SK-N-SH treated with all-trans-retinoic acid at 6 μM for 48 hours (cell line): ENCODE measurements at regions not wholly inside any gene's neighbourhood (a gene's known extent, or its start where the extent isn't known, plus 50 kb on each side); places are given as distances from the start of the nearest gene placed in this dataset.
A peak's percentile ranks its signal among the peaks of the same experiment; 100 is the strongest.

Experiments
- ATAC-seq: fragments of 200-7000 bp; cut with Tn5 transposase; 3 replicates; pipeline ENCODE4 v1.9.1; 2020; ENCODE audit warnings: mild to moderate bottlenecking, moderate library complexity
- ARNTL ChIP-seq: fragments of 450-650 bp; formaldehyde crosslinking; IDR thresholded peaks from 2 replicates; pipeline ENCODE4 v1.5.0; 2020; ENCODE audit warnings: low read depth, mild to moderate bottlenecking, moderate library complexity, borderline replicate concordance
- BACH2 ChIP-seq: fragments of 250-450 bp; sonication (Bioruptor Pico); IDR thresholded peaks from 2 replicates; pipeline ENCODE4 v1.9.0; 2021; ENCODE audit warnings: mild to moderate bottlenecking, borderline replicate concordance
- CSDC2 ChIP-seq: fragments of 250-450 bp; sonication (Bioruptor Pico); IDR thresholded peaks from 2 replicates; pipeline ENCODE4 v1.5.0; 2020; ENCODE audit warnings: mild to moderate bottlenecking, moderate library complexity
- ESRRG ChIP-seq: fragments of 250-450 bp; sonication (Bioruptor Pico); IDR thresholded peaks from 2 replicates; pipeline ENCODE4 v1.6.1; 2021; ENCODE audit warnings: mild to moderate bottlenecking
- GLIS3 ChIP-seq: fragments of 250-450 bp; sonication (Bioruptor Pico); IDR thresholded peaks from 2 replicates; pipeline ENCODE4 v1.5.0; 2020; ENCODE audit warnings: mild to moderate bottlenecking, moderate library complexity
- OSR1 ChIP-seq: fragments of 250-450 bp; sonication (Bioruptor Pico); IDR thresholded peaks from 2 replicates; pipeline ENCODE4 v1.8.0; 2022; ENCODE audit warnings: moderate library complexity, mild to moderate bottlenecking, inconsistent platforms
- PPARA ChIP-seq: fragments of 250-450 bp; sonication (Bioruptor Pico); IDR thresholded peaks from 2 replicates; pipeline ENCODE4 v1.5.0; 2020; ENCODE audit warnings: mild to moderate bottlenecking, borderline replicate concordance
- RARB ChIP-seq: fragments of 250-450 bp; sonication (Bioruptor Pico); IDR thresholded peaks from 2 replicates; pipeline ENCODE4 v1.8.0; 2021; ENCODE audit warnings: mild to moderate bottlenecking, moderate library complexity
- SNAI2 ChIP-seq: fragments of 250-450 bp; sonication (Bioruptor Pico); IDR thresholded peaks from 2 replicates; pipeline ENCODE4 v1.5.0; 2020; ENCODE audit warnings: mild to moderate bottlenecking, moderate library complexity
- TOX ChIP-seq: fragments of 250-450 bp; sonication (Bioruptor Pico); IDR thresholded peaks from 2 replicates; pipeline ENCODE4 v1.8.0; 2021; ENCODE audit warnings: mild to moderate bottlenecking, moderate library complexity, borderline replicate concordance
- ZC3H10 ChIP-seq: fragments of 250-450 bp; sonication (Bioruptor Pico); IDR thresholded peaks from 2 replicates; pipeline ENCODE4 v1.5.1; 2021; ENCODE audit warnings: mild to moderate bottlenecking, moderate library complexity
- ZFP3 ChIP-seq: fragments of 250-450 bp; sonication (Bioruptor Pico); IDR thresholded peaks from 2 replicates; pipeline ENCODE4 v1.5.0; 2020; ENCODE audit warnings: mild to moderate bottlenecking, moderate library complexity
- ZFP30 ChIP-seq: fragments of 450-650 bp; formaldehyde crosslinking; IDR thresholded peaks from 2 replicates; pipeline ENCODE4 v1.5.0; 2022; ENCODE audit warnings: mild to moderate bottlenecking, moderate library complexity
- ZNF70 ChIP-seq: fragments of 450-650 bp; formaldehyde crosslinking; IDR thresholded peaks from 2 replicates; pipeline ENCODE4 v1.5.0; 2020; ENCODE audit warnings: mild to moderate bottlenecking, moderate library complexity
- ZNF8 ChIP-seq: fragments of 450-650 bp; formaldehyde crosslinking; IDR thresholded peaks from 2 replicates; pipeline ENCODE4 v1.5.0; 2020; ENCODE audit warnings: mild to moderate bottlenecking, moderate library complexity
- TF ChIP-seq, protein P1 (sequence below): fragments of 250-450 bp; sonication (Bioruptor Pico); IDR thresholded peaks from 2 replicates; pipeline ENCODE4 v1.8.0; 2020; ENCODE audit warnings: mild to moderate bottlenecking, moderate library complexity, borderline replicate concordance
- TF ChIP-seq, protein P2 (sequence below): fragments of 250-450 bp; sonication (Bioruptor Pico); IDR thresholded peaks from 2 replicates; pipeline ENCODE4 v1.5.0; 2020; ENCODE audit warnings: mild to moderate bottlenecking, moderate library complexity
- TF ChIP-seq, protein P3 (sequence below): fragments of 250-450 bp; sonication (Bioruptor Pico); IDR thresholded peaks from 2 replicates; pipeline ENCODE4 v1.5.1; 2020; ENCODE audit warnings: low read depth, mild to moderate bottlenecking, moderate library complexity
- TF ChIP-seq, protein P4 (sequence below): fragments of 250-450 bp; sonication (Bioruptor Pico); IDR thresholded peaks from 2 replicates; pipeline ENCODE4 v1.5.1; 2021; ENCODE audit warnings: mild to moderate bottlenecking, moderate library complexity
- TF ChIP-seq, protein P5 (sequence below): fragments of 250-450 bp; sonication (Bioruptor Pico); IDR thresholded peaks from 2 replicates; pipeline ENCODE4 v1.8.0; 2021; ENCODE audit warnings: low read depth, mild to moderate bottlenecking, moderate library complexity, borderline replicate concordance

DNA sequence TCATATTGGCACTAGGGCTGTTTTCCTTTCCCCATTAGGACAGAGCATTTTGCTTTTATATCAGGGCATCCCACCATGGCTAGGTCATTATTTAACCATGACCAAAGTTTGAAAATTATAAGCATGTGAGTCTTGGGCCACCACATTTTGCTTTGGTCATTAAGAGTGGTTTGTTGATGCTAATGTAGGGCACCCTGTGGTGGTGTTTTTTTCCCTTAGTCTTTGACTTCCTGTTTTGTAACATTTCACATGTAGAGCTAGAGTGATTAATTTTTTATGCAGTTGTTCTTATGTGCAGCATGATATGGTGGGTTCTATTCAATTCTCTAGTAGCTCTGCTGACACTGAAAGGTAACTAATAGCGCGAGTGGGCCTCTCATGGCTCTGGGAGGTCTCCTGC lies 249.6 kb upstream of the ROBO1 start (continued):
- TF ChIP-seq, protein P1, sequence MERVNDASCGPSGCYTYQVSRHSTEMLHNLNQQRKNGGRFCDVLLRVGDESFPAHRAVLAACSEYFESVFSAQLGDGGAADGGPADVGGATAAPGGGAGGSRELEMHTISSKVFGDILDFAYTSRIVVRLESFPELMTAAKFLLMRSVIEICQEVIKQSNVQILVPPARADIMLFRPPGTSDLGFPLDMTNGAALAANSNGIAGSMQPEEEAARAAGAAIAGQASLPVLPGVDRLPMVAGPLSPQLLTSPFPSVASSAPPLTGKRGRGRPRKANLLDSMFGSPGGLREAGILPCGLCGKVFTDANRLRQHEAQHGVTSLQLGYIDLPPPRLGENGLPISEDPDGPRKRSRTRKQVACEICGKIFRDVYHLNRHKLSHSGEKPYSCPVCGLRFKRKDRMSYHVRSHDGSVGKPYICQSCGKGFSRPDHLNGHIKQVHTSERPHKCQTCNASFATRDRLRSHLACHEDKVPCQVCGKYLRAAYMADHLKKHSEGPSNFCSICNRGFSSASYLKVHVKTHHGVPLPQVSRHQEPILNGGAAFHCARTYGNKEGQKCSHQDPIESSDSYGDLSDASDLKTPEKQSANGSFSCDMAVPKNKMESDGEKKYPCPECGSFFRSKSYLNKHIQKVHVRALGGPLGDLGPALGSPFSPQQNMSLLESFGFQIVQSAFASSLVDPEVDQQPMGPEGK (CRISPR knock-in tag), result no peak
- TF ChIP-seq, all 23 proteins: peak for 0

DNA sequence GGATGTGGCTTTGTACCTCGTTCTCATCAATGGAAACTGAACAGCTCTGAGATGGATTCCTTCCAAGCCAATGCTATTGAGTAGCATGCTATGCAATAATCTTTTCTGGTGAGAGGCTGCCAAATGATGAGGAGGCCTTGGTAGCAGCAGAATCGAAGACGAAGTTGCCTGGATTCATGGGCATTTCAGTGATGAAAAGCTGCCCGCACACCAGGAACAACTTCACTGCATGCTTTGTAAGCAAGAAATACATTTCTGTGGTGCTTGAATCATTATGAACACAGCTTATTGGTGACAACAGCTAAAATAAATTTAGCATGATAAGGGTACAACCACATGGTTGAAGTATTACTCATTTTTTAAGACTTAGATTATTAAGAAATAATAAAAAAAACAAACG lies 246.8 kb upstream of the ROBO1 start:
- TF ChIP-seq, protein P2, sequence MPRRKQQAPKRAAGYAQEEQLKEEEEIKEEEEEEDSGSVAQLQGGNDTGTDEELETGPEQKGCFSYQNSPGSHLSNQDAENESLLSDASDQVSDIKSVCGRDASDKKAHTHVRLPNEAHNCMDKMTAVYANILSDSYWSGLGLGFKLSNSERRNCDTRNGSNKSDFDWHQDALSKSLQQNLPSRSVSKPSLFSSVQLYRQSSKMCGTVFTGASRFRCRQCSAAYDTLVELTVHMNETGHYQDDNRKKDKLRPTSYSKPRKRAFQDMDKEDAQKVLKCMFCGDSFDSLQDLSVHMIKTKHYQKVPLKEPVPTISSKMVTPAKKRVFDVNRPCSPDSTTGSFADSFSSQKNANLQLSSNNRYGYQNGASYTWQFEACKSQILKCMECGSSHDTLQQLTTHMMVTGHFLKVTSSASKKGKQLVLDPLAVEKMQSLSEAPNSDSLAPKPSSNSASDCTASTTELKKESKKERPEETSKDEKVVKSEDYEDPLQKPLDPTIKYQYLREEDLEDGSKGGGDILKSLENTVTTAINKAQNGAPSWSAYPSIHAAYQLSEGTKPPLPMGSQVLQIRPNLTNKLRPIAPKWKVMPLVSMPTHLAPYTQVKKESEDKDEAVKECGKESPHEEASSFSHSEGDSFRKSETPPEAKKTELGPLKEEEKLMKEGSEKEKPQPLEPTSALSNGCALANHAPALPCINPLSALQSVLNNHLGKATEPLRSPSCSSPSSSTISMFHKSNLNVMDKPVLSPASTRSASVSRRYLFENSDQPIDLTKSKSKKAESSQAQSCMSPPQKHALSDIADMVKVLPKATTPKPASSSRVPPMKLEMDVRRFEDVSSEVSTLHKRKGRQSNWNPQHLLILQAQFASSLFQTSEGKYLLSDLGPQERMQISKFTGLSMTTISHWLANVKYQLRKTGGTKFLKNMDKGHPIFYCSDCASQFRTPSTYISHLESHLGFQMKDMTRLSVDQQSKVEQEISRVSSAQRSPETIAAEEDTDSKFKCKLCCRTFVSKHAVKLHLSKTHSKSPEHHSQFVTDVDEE, result no peak
- TF ChIP-seq, protein P3, sequence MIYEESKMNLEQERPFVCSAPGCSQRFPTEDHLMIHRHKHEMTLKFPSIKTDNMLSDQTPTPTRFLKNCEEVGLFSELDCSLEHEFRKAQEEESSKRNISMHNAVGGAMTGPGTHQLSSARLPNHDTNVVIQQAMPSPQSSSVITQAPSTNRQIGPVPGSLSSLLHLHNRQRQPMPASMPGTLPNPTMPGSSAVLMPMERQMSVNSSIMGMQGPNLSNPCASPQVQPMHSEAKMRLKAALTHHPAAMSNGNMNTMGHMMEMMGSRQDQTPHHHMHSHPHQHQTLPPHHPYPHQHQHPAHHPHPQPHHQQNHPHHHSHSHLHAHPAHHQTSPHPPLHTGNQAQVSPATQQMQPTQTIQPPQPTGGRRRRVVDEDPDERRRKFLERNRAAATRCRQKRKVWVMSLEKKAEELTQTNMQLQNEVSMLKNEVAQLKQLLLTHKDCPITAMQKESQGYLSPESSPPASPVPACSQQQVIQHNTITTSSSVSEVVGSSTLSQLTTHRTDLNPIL, result no peak
- no peak for TF ChIP-seq ESRRG (CRISPR knock-in tag)
- TF ChIP-seq, protein P4, sequence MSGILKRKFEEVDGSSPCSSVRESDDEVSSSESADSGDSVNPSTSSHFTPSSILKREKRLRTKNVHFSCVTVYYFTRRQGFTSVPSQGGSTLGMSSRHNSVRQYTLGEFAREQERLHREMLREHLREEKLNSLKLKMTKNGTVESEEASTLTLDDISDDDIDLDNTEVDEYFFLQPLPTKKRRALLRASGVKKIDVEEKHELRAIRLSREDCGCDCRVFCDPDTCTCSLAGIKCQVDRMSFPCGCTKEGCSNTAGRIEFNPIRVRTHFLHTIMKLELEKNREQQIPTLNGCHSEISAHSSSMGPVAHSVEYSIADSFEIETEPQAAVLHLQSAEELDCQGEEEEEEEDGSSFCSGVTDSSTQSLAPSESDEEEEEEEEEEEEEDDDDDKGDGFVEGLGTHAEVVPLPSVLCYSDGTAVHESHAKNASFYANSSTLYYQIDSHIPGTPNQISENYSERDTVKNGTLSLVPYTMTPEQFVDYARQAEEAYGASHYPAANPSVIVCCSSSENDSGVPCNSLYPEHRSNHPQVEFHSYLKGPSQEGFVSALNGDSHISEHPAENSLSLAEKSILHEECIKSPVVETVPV (CRISPR knock-in tag), result no peak
- TF ChIP-seq, protein P5, sequence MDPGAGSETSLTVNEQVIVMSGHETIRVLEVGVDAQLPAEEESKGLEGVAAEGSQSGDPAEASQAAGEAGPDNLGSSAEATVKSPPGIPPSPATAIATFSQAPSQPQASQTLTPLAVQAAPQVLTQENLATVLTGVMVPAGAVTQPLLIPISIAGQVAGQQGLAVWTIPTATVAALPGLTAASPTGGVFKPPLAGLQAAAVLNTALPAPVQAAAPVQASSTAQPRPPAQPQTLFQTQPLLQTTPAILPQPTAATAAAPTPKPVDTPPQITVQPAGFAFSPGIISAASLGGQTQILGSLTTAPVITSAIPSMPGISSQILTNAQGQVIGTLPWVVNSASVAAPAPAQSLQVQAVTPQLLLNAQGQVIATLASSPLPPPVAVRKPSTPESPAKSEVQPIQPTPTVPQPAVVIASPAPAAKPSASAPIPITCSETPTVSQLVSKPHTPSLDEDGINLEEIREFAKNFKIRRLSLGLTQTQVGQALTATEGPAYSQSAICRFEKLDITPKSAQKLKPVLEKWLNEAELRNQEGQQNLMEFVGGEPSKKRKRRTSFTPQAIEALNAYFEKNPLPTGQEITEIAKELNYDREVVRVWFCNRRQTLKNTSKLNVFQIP, result no peak
- no peak for ATAC-seq

DNA sequence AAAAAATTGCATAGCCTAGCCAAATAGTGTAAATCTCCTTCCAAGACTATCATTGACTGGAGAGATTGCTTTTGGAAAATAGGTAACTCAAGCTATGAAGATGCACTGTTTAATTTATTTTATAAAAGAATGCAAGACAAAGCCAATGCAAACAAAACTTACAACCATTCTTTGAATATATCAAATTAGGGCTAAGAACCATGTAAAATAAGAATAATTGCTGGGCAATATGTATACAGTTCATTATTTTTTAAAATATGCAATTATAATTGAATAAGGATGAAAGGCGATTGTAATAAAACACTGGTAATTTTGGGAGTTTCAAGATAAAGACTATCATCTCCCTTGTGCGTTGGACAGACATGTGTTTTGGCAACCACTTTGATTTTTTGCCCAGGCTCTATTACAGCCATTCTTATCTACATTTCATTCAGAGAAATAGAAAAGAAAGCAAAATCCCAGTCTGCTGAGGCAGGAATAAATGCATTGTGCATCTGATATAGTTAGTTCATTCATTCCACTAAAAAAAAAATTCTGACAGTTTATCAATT lies 242.3 kb upstream of the ROBO1 start:
- no peak for ATAC-seq
- TF ChIP-seq, protein P2, result no peak; the same call in 1 of the 2 replicates
- TF ChIP-seq ZC3H10 (CRISPR knock-in tag), result no peak
- TF ChIP-seq ZFP30, result no peak
- TF ChIP-seq GLIS3 (CRISPR knock-in tag), result 0 out of 2 replicates have a peak, but pooled peaks have one; percentile 50
- TF ChIP-seq, protein P1 (CRISPR knock-in tag), result no peak
- TF ChIP-seq ZNF8 (CRISPR knock-in tag), result no peak
- TF ChIP-seq ESRRG (CRISPR knock-in tag), result no peak
- TF ChIP-seq ARNTL (CRISPR knock-in tag), result no peak
- TF ChIP-seq CSDC2 (CRISPR knock-in tag), result no peak
- TF ChIP-seq TOX (CRISPR knock-in tag), result no peak
- TF ChIP-seq, protein P3, result no peak
- no peak for TF ChIP-seq PPARA (CRISPR knock-in tag)
- TF ChIP-seq ZNF70 (CRISPR knock-in tag), result no peak
- TF ChIP-seq, protein P4 (CRISPR knock-in tag), result no peak
- no peak for TF ChIP-seq OSR1 (CRISPR knock-in tag)
- no peak for TF ChIP-seq RARB
- no peak for TF ChIP-seq SNAI2
- TF ChIP-seq BACH2 (CRISPR knock-in tag), result no peak
- TF ChIP-seq ZFP3, result no peak
